ENCODE measurements at regions not wholly inside any gene's neighbourhood (a gene's known extent, or its start where the extent isn't known, plus 50 kb on each side); places are given as distances from the start of the nearest gene placed in this dataset.

DNA sequence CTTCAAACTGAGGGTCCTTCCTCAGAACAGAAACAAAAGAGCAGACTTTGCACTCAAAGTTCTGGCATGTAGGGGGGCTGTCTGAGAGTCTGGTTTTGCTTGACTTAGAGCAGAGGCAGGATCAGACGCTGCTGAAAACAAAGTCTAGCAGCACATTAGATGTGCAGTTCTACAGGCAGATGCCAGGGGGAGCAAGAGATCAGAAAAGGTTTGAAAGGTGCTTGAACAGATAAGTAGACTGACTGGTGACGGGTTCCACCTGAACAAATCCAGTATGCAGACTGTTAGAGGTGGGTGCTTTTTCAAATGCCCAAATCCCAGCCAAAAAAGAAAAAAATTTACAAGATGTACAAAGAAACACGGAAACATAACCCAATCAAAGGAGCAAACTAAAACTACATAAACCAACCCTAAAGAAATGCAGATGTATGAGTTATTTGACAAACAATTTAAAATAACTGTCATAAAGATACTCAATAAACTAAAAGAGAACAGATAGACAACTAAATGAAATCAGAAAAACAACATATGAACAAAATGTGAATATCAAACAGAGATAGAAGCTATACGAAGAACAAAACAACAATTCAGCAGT is 194.7 kb upstream of the FREM1 start:
- TF ChIP-seq SP1 (IDR thresholded peaks at IDR 0.05; ENCODE audit: low read depth, low read length) (no peak), MAX (IDR thresholded peaks at IDR 0.05) (no peak), SIN3A (conservative IDR thresholded peaks at IDR 0.05 in 1 of 2, IDR thresholded peaks at IDR 0.05 in 1 of 2; ENCODE audit: low read depth in 1 of 2, low read length in 2 of 2) (no peak), BRCA1 (IDR thresholded peaks at IDR 0.05; ENCODE audit: low read depth, low read length) (no peak), RAD21 (IDR thresholded peaks at IDR 0.05 in 1 of 2, conservative IDR thresholded peaks at IDR 0.05 in 1 of 2; ENCODE audit: low read depth in 2 of 2, low read length in 2 of 2) (peak; percentile 74 to 86), BACH1 (IDR thresholded peaks at IDR 0.05; ENCODE audit: low read length) (no peak), EP300 (IDR thresholded peaks at IDR 0.05; ENCODE audit: borderline replicate concordance in 1 of 2, low read depth in 2 of 2, low read length in 2 of 2) (no peak), JUND (IDR thresholded peaks at IDR 0.05; ENCODE audit: low read length) (no peak), POLR2A (IDR thresholded peaks at IDR 0.05; ENCODE audit: control extremely low read depth in 1 of 2, low read depth in 2 of 2, low read length in 2 of 2) (no peak), JUN (IDR thresholded peaks at IDR 0.05; ENCODE audit: low read depth, low read length) (no peak), BCL11A (IDR thresholded peaks at IDR 0.05; ENCODE audit: low read depth in 2 of 2, low read length in 2 of 2) (no peak)
- TF ChIP-seq, protein P1, sequence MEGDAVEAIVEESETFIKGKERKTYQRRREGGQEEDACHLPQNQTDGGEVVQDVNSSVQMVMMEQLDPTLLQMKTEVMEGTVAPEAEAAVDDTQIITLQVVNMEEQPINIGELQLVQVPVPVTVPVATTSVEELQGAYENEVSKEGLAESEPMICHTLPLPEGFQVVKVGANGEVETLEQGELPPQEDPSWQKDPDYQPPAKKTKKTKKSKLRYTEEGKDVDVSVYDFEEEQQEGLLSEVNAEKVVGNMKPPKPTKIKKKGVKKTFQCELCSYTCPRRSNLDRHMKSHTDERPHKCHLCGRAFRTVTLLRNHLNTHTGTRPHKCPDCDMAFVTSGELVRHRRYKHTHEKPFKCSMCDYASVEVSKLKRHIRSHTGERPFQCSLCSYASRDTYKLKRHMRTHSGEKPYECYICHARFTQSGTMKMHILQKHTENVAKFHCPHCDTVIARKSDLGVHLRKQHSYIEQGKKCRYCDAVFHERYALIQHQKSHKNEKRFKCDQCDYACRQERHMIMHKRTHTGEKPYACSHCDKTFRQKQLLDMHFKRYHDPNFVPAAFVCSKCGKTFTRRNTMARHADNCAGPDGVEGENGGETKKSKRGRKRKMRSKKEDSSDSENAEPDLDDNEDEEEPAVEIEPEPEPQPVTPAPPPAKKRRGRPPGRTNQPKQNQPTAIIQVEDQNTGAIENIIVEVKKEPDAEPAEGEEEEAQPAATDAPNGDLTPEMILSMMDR (IDR thresholded peaks at IDR 0.05; ENCODE audit: control extremely low read depth in 1 of 3, insufficient read depth in 1 of 3, low read depth in 1 of 3, low read length in 3 of 3), result peak; percentile 3 to 84 (median 80)
